T-helper 2 cell treated with Interferon-gamma antibody and Interleukin-4, amounts not matched to agents 5 μg/mL and 100 μg/mL, for 36 hours (primary cell): ENCODE measurements at regions not wholly inside any gene's neighbourhood (a gene's known extent, or its start where the extent isn't known, plus 50 kb on each side); places are given as distances from the start of the nearest gene placed in this dataset.

Experiments used
- DNase-seq: peaks from one replicate; pipeline ENCODE4 v3.0.0; 2021; ENCODE audit warnings: low spot score
- H3K27ac Mint-ChIP-seq: one replicate; pipeline ENCODE4 v1.8.0; 2021; ENCODE audit warnings: mild to moderate bottlenecking, mixed read lengths
- H3K27me3 Mint-ChIP-seq: one replicate; pipeline ENCODE4 v1.8.0; 2021; ENCODE audit warnings: low read depth, mixed read lengths
- H3K36me3 Mint-ChIP-seq: one replicate; pipeline ENCODE4 v1.8.0; 2021; ENCODE audit warnings: low read depth, mixed read lengths
- H3K4me1 Mint-ChIP-seq: one replicate; pipeline ENCODE4 v1.8.0; 2021; ENCODE audit warnings: low read depth, mixed read lengths
- H3K4me3 Mint-ChIP-seq: one replicate; pipeline ENCODE4 v1.8.0; 2022; ENCODE audit warnings: mild to moderate bottlenecking, moderate library complexity, mixed read lengths
- H3K9me3 Mint-ChIP-seq: one replicate; pipeline ENCODE4 v1.8.0; 2021; ENCODE audit warnings: mixed read lengths

- Mint-ChIP-seq H3K27me3 (peaks cover 11% of the 10 kb centered on the region), H3K4me3 (no peak overlapping the region), H3K9me3 (no peaks in the 10 kb centered on the region), H3K36me3 (no peaks in the 10 kb centered on the region), H3K27ac (no peak overlapping the region), H3K4me1 (no peaks in the 10 kb centered on the region)
- DNase-seq, result no peak
Measured at GRCh38 chr9:129561594-129562281, 59.2 kb downstream of the C9orf50 start.

- peaks cover 8% of the 10 kb centered on the region for H3K27me3 Mint-ChIP-seq
- no peak overlapping the region for H3K27ac Mint-ChIP-seq
- H3K4me3 Mint-ChIP-seq, result no peak overlapping the region
- no peaks in the 10 kb centered on the region for H3K36me3 Mint-ChIP-seq
- H3K4me1 Mint-ChIP-seq, result no peaks in the 10 kb centered on the region
- H3K9me3 Mint-ChIP-seq, result no peaks in the 10 kb centered on the region
- no peak for DNase-seq
Measured at GRCh38 chr9:129560881-129561306, 60.0 kb downstream of the C9orf50 start.

GRCh38 chr9:129559506-129559881 lies 61.4 kb downstream of the C9orf50 start:
- Mint-ChIP-seq H3K4me1 (no peaks in the 10 kb centered on the region), H3K9me3 (no peaks in the 10 kb centered on the region), H3K4me3 (no peak overlapping the region), H3K36me3 (no peaks in the 10 kb centered on the region), H3K27ac (no peak overlapping the region), H3K27me3 (peaks cover 5% of the 10 kb centered on the region)
- no peak for DNase-seq

GRCh38 chr9:129558551-129559505 lies 62.1 kb downstream of the C9orf50 start:
- no peak for DNase-seq
- Mint-ChIP-seq H3K27me3 (peaks cover 2% of the 10 kb centered on the region), H3K9me3 (no peaks in the 10 kb centered on the region), H3K4me1 (no peaks in the 10 kb centered on the region), H3K4me3 (no peak overlapping the region), H3K36me3 (no peaks in the 10 kb centered on the region), H3K27ac (no peak overlapping the region)

GRCh38 chr9:129558063-129558550 lies 62.8 kb downstream of the C9orf50 start:
- no peak overlapping the region for H3K4me3 Mint-ChIP-seq
- no peak overlapping the region for H3K27ac Mint-ChIP-seq

GRCh38 chr9:129557192-129558036 lies 63.5 kb downstream of the C9orf50 start:
- H3K4me3 Mint-ChIP-seq, result no peak overlapping the region
- no peaks in the 10 kb centered on the region for H3K36me3 Mint-ChIP-seq
- no peaks in the 10 kb centered on the region for H3K9me3 Mint-ChIP-seq
- H3K4me1 Mint-ChIP-seq, result no peaks in the 10 kb centered on the region
- DNase-seq, result no peak
- peaks cover 2% of the 10 kb centered on the region for H3K27me3 Mint-ChIP-seq
- H3K27ac Mint-ChIP-seq, result no peak overlapping the region

More at GRCh38 chr9:129558063-129558550, 62.8 kb downstream of the C9orf50 start:
- DNase-seq, result no peak
- Mint-ChIP-seq H3K27me3 (peaks cover 2% of the 10 kb centered on the region), H3K36me3 (no peaks in the 10 kb centered on the region), H3K4me1 (no peaks in the 10 kb centered on the region), H3K9me3 (no peaks in the 10 kb centered on the region)

- Mint-ChIP-seq H3K36me3 (no peaks in the 10 kb centered on the region), H3K27me3 (peaks cover 8% of the 10 kb centered on the region), H3K4me3 (no peak overlapping the region), H3K27ac (no peak overlapping the region), H3K9me3 (no peaks in the 10 kb centered on the region), H3K4me1 (no peaks in the 10 kb centered on the region)
- no peak for DNase-seq
Measured at GRCh38 chr9:129556491-129557191, 64.3 kb downstream of the C9orf50 start.

- no peaks in the 10 kb centered on the region for H3K36me3 Mint-ChIP-seq
- no peaks in the 10 kb centered on the region for H3K9me3 Mint-ChIP-seq
- DNase-seq, result no peak
- H3K27ac Mint-ChIP-seq, result no peak overlapping the region
- H3K4me1 Mint-ChIP-seq, result no peaks in the 10 kb centered on the region
- peaks cover 18% of the 10 kb centered on the region for H3K27me3 Mint-ChIP-seq
- no peak overlapping the region for H3K4me3 Mint-ChIP-seq
Measured at GRCh38 chr9:129555512-129556215, 65.2 kb downstream of the C9orf50 start.

- Mint-ChIP-seq H3K9me3 (no peaks in the 10 kb centered on the region), H3K27ac (no peak overlapping the region), H3K4me3 (no peak overlapping the region), H3K27me3 (peaks cover 21% of the 10 kb centered on the region), H3K36me3 (no peaks in the 10 kb centered on the region), H3K4me1 (no peaks in the 10 kb centered on the region)
- no peak for DNase-seq
Measured at GRCh38 chr9:129554649-129555048, 66.3 kb downstream of the C9orf50 start.

GRCh38 chr9:129553277-129553676 lies 67.6 kb downstream of the C9orf50 start:
- H3K27me3 Mint-ChIP-seq, result peaks cover 35% of the 10 kb centered on the region

GRCh38 chr9:129552064-129552463 lies 68.8 kb downstream of the C9orf50 start:
- no peaks in the 10 kb centered on the region for H3K36me3 Mint-ChIP-seq
- H3K27me3 Mint-ChIP-seq, result peaks cover 38% of the 10 kb centered on the region
- no peak overlapping the region for H3K27ac Mint-ChIP-seq
- no peak for DNase-seq
- no peak overlapping the region for H3K4me3 Mint-ChIP-seq
- H3K4me1 Mint-ChIP-seq, result no peaks in the 10 kb centered on the region
- H3K9me3 Mint-ChIP-seq, result no peaks in the 10 kb centered on the region

More at GRCh38 chr9:129553277-129553676, 67.6 kb downstream of the C9orf50 start:
- H3K36me3 Mint-ChIP-seq, result no peaks in the 10 kb centered on the region
- no peaks in the 10 kb centered on the region for H3K9me3 Mint-ChIP-seq
- no peak overlapping the region for H3K27ac Mint-ChIP-seq
- DNase-seq, result no peak
- H3K4me1 Mint-ChIP-seq, result no peaks in the 10 kb centered on the region
- H3K4me3 Mint-ChIP-seq, result no peak overlapping the region

- no peaks in the 10 kb centered on the region for H3K4me1 Mint-ChIP-seq
- H3K27ac Mint-ChIP-seq, result no peak overlapping the region
- no peaks in the 10 kb centered on the region for H3K36me3 Mint-ChIP-seq
- H3K4me3 Mint-ChIP-seq, result no peak overlapping the region
- peaks cover 41% of the 10 kb centered on the region for H3K27me3 Mint-ChIP-seq
- H3K9me3 Mint-ChIP-seq, result no peaks in the 10 kb centered on the region
- no peak for DNase-seq
Measured at GRCh38 chr9:129551393-129551973, 69.4 kb downstream of the C9orf50 start.
